MCF 10A (cell line): ENCODE measurements at regions not wholly inside any gene's neighbourhood (a gene's known extent, or its start where the extent isn't known, plus 50 kb on each side); places are given as distances from the start of the nearest gene placed in this dataset.
A peak's percentile ranks its signal among the peaks of the same experiment; 100 is the strongest.

Experiments
- BruUV-seq: library from RNA; stranded (reverse); fragments of 400-500 nt; replicated peaks from 2 replicates; lab custom pipeline; 2021; lab: Mats Ljungman, UMichigan
- CTCF ChIA-PET: fragments of 300-600 bp; sonication (Branson Sonifier 250); formaldehyde crosslinking; extraction: SDS; loops from one replicate; lab custom pipeline; 2021; ENCODE audit warnings: antibody characterized with exemption, inconsistent platforms; lab: Yijun Ruan, JAX
- POLR2A ChIA-PET: fragments of 300-600, 350-650 bp; sonication (Branson Sonifier 250); formaldehyde crosslinking; extraction: SDS; loops from one replicate; lab custom pipeline; 2020; ENCODE audit warnings: antibody characterized with exemption, inconsistent platforms; lab: Yijun Ruan, JAX
- DNase-seq: peaks from one replicate; pipeline ENCODE4 v3.0.0-alpha.2; 2018; ENCODE audit not compliant: unreplicated experiment
- H3K27ac Mint-ChIP-seq: one replicate; pipeline ENCODE4 v1.8.0; 2022; ENCODE audit warnings: mild to moderate bottlenecking, low read depth, mixed read lengths; ENCODE audit not compliant: unreplicated experiment
- H3K27me3 Mint-ChIP-seq: one replicate; pipeline ENCODE4 v1.8.0; 2022; ENCODE audit warnings: mixed read lengths; ENCODE audit not compliant: insufficient read depth, unreplicated experiment
- H3K36me3 Mint-ChIP-seq: one replicate; pipeline ENCODE4 v1.8.0; 2022; ENCODE audit warnings: mild to moderate bottlenecking, moderate library complexity, mixed read lengths; ENCODE audit not compliant: insufficient read depth, unreplicated experiment
- H3K4me1 Mint-ChIP-seq: one replicate; pipeline ENCODE4 v1.8.0; 2022; ENCODE audit warnings: mixed read lengths; ENCODE audit not compliant: insufficient read depth, unreplicated experiment
- H3K4me3 Mint-ChIP-seq: one replicate; pipeline ENCODE4 v1.8.0; 2022; ENCODE audit warnings: mild to moderate bottlenecking, moderate library complexity, mixed read lengths; ENCODE audit not compliant: unreplicated experiment
- H3K9me3 Mint-ChIP-seq: one replicate; pipeline ENCODE4 v1.8.0; 2022; ENCODE audit warnings: mixed read lengths; ENCODE audit not compliant: unreplicated experiment
- intact Hi-C: fragments of 100-400 bp; cut with micrococcal nuclease; formaldehyde crosslinking; loops from 2 replicates; pipeline ENCODE4 v1.14.1; 2022
- TF ChIP-seq, protein P1 (sequence below): fragments of 200-600 bp; IDR thresholded peaks from one replicate; pipeline ENCODE4 v1.8.0; 2022; ENCODE audit warnings: antibody characterized with exemption, mild to moderate bottlenecking; ENCODE audit not compliant: unreplicated experiment

DNA sequence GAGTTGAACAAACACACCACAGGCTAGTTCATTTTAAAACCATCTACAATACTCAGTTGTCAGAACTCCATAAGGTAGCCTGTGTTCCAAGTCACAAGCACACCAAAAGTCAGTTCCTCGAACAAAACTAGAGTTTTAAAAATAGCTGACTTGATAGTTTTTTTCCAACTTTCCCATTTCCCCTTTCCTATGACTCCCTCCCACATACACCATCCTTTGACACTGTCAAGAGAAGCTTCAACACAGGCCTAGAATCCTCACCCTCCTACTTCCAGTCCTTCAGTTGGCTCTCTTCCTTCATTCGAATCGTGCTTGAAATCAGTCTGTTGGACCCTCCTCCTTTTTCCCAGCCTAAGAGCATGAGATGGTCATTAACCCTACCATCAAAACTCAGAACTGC lies 105.7 kb upstream of the AKIP1 start:
- no peak for DNase-seq
- CTCF ChIA-PET: interaction anchor here (0.5 to 1.7 kb wide), 5 partner anchors 17 to 126 kb away, joined by 3 to 7 read pairs (median 3); no protein-coding TSS in a partner anchor
- peaks cover 8% of the 10 kb centered on the region for H3K36me3 Mint-ChIP-seq
- no peak overlapping the region for H3K4me3 Mint-ChIP-seq
- POLR2A ChIA-PET: interaction anchor here (0.7 kb wide), 1 partner anchor 174 kb away, joined by 3 read pairs; no protein-coding TSS in a partner anchor
- no peaks in the 10 kb centered on the region for H3K9me3 Mint-ChIP-seq
- intact Hi-C loops: no loop called here
- H3K27me3 Mint-ChIP-seq: no peaks in the 10 kb centered on the region
- peak overlapping the region; percentile 43 for H3K27ac Mint-ChIP-seq
- TF ChIP-seq, protein P1, sequence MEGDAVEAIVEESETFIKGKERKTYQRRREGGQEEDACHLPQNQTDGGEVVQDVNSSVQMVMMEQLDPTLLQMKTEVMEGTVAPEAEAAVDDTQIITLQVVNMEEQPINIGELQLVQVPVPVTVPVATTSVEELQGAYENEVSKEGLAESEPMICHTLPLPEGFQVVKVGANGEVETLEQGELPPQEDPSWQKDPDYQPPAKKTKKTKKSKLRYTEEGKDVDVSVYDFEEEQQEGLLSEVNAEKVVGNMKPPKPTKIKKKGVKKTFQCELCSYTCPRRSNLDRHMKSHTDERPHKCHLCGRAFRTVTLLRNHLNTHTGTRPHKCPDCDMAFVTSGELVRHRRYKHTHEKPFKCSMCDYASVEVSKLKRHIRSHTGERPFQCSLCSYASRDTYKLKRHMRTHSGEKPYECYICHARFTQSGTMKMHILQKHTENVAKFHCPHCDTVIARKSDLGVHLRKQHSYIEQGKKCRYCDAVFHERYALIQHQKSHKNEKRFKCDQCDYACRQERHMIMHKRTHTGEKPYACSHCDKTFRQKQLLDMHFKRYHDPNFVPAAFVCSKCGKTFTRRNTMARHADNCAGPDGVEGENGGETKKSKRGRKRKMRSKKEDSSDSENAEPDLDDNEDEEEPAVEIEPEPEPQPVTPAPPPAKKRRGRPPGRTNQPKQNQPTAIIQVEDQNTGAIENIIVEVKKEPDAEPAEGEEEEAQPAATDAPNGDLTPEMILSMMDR: no peak
- BruUV-seq: no TSS peak
- peaks cover 37% of the 10 kb centered on the region for H3K4me1 Mint-ChIP-seq

DNA sequence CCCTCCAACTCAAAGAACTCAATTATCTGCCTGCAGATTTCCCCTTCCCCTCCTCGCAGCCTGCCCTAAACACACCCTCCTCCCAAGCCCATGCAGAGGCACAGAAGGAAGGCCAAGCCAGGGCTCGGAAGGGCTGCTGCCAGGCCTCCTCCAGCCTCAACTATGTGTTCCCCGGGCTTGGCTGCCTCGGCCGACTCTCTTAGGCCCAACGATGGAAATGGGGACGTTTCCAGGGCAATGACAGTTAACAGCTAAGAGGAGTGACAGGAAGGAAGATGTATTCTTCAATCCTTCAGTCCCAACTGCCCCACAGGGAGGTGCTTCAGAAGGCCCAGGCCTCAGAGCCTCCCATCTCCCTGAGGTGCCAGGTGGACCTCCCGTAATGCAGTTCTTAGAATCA lies 104.0 kb upstream of the AKIP1 start:
- H3K27ac Mint-ChIP-seq: peak overlapping the region; percentile 83
- DNase-seq: no peak
- POLR2A ChIA-PET: interaction anchor here (2.4 to 5.8 kb wide), 4 partner anchors 62 to 124 kb away, joined by 6 to 66 read pairs (median 54); partner anchors contain the start of genes RPL27A and TRIM66
- BruUV-seq: no TSS peak
- no peak overlapping the region for H3K4me3 Mint-ChIP-seq
- CTCF ChIA-PET: interaction anchor here (0.5 to 3.3 kb wide), 3 partner anchors 20 to 118 kb away, joined by 4 to 12 read pairs (median 4); no protein-coding TSS in a partner anchor
- H3K27me3 Mint-ChIP-seq: no peaks in the 10 kb centered on the region
- peaks cover 8% of the 10 kb centered on the region for H3K36me3 Mint-ChIP-seq
- H3K9me3 Mint-ChIP-seq: no peaks in the 10 kb centered on the region
- H3K4me1 Mint-ChIP-seq: peaks cover 37% of the 10 kb centered on the region
- TF ChIP-seq, protein P1: no peak
- intact Hi-C loops: no loop called here

DNA sequence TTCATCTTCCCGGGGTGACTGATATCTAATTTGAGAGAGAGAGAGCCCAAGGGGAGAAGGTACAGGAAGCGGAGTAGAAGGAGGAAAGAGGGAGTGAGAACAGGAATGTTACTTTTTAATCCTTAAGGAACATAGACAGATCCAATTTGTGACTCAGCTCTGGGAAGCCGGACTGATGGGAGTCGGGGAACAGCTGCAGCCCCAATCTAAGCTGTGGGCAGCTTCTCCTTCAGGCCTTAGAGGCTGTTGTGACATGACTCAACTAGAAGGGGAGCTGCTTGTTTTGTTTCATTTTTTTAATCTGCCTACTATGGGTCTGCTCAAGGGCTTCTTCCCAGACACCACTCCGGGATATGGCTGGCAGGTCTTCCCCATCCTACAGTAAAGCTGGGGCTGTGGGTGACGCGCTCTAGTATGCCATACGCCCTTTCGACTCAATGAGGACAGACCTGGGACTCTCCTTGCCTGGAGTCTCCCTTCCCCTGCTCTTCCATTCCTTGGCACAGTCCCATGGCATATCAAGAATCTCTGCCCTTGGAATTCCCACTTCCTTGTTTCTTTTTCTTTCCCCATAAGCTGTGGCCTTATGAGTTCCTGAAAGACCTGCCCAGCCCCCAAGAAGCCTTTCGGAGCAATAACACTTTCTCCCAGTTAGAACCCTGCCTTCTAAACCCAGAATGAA lies 103.3 kb upstream of the AKIP1 start:
- no TSS peak for BruUV-seq
- Mint-ChIP-seq H3K27ac (peak overlapping the region; percentile 83), H3K4me1 (peaks cover 37% of the 10 kb centered on the region), H3K36me3 (peaks cover 8% of the 10 kb centered on the region), H3K9me3 (no peaks in the 10 kb centered on the region), H3K27me3 (no peaks in the 10 kb centered on the region), H3K4me3 (peak overlapping the region; percentile 80)
- POLR2A ChIA-PET: interaction anchor here (0.8 to 5.8 kb wide), 10 partner anchors 10 to 156 kb away, joined by 3 to 66 read pairs (median 6); partner anchors contain the start of genes RPL27A, TMEM9B and TRIM66
- intact Hi-C loops: no loop called here
- CTCF ChIA-PET: interaction anchor here (0.5 to 3.3 kb wide), 9 partner anchors 21 to 330 kb away, joined by 3 to 16 read pairs (median 4); no protein-coding TSS in a partner anchor
- TF ChIP-seq, protein P1: no peak
- DNase-seq: peak; percentile 70

DNA sequence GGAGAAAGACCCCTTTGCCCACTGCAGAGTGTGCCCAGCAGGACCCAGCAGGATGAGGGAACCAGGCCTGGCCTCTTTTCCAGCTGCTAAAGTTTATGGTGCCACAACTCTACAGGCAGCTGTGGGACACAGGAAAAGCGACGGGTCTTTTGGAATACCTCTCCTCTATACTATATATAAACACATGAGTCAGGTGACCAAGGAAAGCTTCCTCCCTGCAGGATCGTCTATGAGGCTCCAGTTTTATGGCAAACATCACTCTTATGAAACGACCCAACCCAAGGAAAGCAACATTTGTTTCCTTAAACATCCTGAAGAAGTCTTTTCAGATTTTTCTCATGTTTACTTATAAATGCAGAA lies 102.8 kb upstream of the AKIP1 start:
- intact Hi-C loops: no loop called here
- no peak for DNase-seq
- ChIA-PET POLR2A (interaction anchor here (0.8 to 5.8 kb wide), 11 partner anchors 11 to 156 kb away, joined by 3 to 66 read pairs (median 5); partner anchors contain the start of genes RPL27A, TMEM9B and TRIM66), CTCF (interaction anchor here (0.6 to 3.3 kb wide), 10 partner anchors 21 to 710 kb away, joined by 3 to 16 read pairs (median 4); no protein-coding TSS in a partner anchor)
- H3K4me3 Mint-ChIP-seq: peak overlapping the region; percentile 80
- peak overlapping the region; percentile 83 for H3K27ac Mint-ChIP-seq
- TF ChIP-seq, protein P1: no peak
- BruUV-seq: no TSS peak
- no peaks in the 10 kb centered on the region for H3K27me3 Mint-ChIP-seq
- peaks cover 8% of the 10 kb centered on the region for H3K36me3 Mint-ChIP-seq
- no peaks in the 10 kb centered on the region for H3K9me3 Mint-ChIP-seq
- H3K4me1 Mint-ChIP-seq: peaks cover 37% of the 10 kb centered on the region
